ENCODE measurements at regions not wholly inside any gene's neighbourhood (a gene's known extent, or its start where the extent isn't known, plus 50 kb on each side); places are given as distances from the start of the nearest gene placed in this dataset.

DNA sequence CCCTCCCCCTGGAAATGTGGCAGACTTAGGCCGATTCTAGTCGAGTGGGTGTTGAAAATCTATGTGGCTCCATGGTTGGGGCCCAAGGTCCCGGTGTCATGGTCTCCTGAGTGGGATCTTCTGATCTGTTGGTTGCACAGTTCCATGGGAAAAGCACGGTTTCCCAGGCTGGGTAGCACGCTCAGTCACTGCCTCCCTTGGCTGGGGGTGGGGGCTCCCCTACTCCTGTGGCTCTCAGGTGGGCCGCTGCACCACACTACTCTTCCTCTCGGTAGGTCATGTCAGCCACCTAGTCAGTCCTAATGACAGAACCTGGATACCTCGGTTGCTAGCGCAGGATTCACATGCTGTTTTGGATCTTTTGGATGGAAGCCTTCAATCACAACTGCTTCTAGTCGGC lies 247.0 kb downstream of the SPRY2 start:
- TF ChIP-seq, protein P1, sequence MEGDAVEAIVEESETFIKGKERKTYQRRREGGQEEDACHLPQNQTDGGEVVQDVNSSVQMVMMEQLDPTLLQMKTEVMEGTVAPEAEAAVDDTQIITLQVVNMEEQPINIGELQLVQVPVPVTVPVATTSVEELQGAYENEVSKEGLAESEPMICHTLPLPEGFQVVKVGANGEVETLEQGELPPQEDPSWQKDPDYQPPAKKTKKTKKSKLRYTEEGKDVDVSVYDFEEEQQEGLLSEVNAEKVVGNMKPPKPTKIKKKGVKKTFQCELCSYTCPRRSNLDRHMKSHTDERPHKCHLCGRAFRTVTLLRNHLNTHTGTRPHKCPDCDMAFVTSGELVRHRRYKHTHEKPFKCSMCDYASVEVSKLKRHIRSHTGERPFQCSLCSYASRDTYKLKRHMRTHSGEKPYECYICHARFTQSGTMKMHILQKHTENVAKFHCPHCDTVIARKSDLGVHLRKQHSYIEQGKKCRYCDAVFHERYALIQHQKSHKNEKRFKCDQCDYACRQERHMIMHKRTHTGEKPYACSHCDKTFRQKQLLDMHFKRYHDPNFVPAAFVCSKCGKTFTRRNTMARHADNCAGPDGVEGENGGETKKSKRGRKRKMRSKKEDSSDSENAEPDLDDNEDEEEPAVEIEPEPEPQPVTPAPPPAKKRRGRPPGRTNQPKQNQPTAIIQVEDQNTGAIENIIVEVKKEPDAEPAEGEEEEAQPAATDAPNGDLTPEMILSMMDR (IDR thresholded peaks at IDR 0.05) = no peak
- TF ChIP-seq POLR2A (IDR thresholded peaks at IDR 0.05) = no peak
